ENCODE measurements at regions not wholly inside any gene's neighbourhood (a gene's known extent, or its start where the extent isn't known, plus 50 kb on each side); places are given as distances from the start of the nearest gene placed in this dataset.

GRCh38 chr5:17912794-17913193 lies 278.5 kb downstream of the TAF11L14 start:
- CTCF ChIA-PET, result no interaction called here
- no peaks in the 10 kb centered on the region for H3K27me3 Mint-ChIP-seq
- no peaks in the 10 kb centered on the region for H3K4me1 Mint-ChIP-seq
- POLR2A ChIA-PET, result interaction anchor here (0.6 kb wide), 1 partner anchor 621 kb away, joined by 4 read pairs; no protein-coding TSS in a partner anchor
- H3K4me3 Mint-ChIP-seq, result no peak overlapping the region
- no peaks in the 10 kb centered on the region for H3K9me3 Mint-ChIP-seq
- no peaks in the 10 kb centered on the region for H3K36me3 Mint-ChIP-seq (ENCODE audit: low read depth)
- TF ChIP-seq CTCF (IDR thresholded peaks at IDR 0.05), result no peak
- no peak for DNase-seq
- intact Hi-C loops (cut with micrococcal nuclease), result no loop called here
- H3K27ac Mint-ChIP-seq, result no peak overlapping the region
- ATAC-seq (ENCODE audit: low read depth), result no peak

- ChIA-PET CTCF (no interaction called here), POLR2A (no interaction called here)
- DNase-seq, result no peak
- H3K36me3 Mint-ChIP-seq (ENCODE audit: low read depth), result no peaks in the 10 kb centered on the region
- H3K27me3 Mint-ChIP-seq, result no peaks in the 10 kb centered on the region
- ATAC-seq (ENCODE audit: low read depth), result no peak
- H3K4me3 Mint-ChIP-seq, result no peak overlapping the region
- no peak for TF ChIP-seq CTCF (IDR thresholded peaks at IDR 0.05)
- H3K9me3 Mint-ChIP-seq, result no peaks in the 10 kb centered on the region
- intact Hi-C loops (cut with micrococcal nuclease), result no loop called here
- H3K4me1 Mint-ChIP-seq, result no peaks in the 10 kb centered on the region
- no peak overlapping the region for H3K27ac Mint-ChIP-seq
Measured at GRCh38 chr5:17916446-17916845, 282.2 kb downstream of the TAF11L14 start.

- DNase-seq (no peak), ATAC-seq (ENCODE audit: low read depth) (no peak)
- intact Hi-C loops (cut with micrococcal nuclease), result no loop called here
- POLR2A ChIA-PET, result interaction anchor here (0.5 kb wide), 1 partner anchor 1161 kb away, joined by 13 read pairs; no protein-coding TSS in a partner anchor
- H3K27me3 Mint-ChIP-seq, result no peaks in the 10 kb centered on the region
- TF ChIP-seq CTCF (IDR thresholded peaks at IDR 0.05), result no peak
- H3K36me3 Mint-ChIP-seq (ENCODE audit: low read depth), result no peaks in the 10 kb centered on the region
- no peak overlapping the region for H3K27ac Mint-ChIP-seq
- H3K9me3 Mint-ChIP-seq, result no peaks in the 10 kb centered on the region
- CTCF ChIA-PET, result no interaction called here
- H3K4me3 Mint-ChIP-seq, result no peak overlapping the region
- no peaks in the 10 kb centered on the region for H3K4me1 Mint-ChIP-seq
Measured at GRCh38 chr5:17917465-17917864, 283.2 kb downstream of the TAF11L14 start.

DNA sequence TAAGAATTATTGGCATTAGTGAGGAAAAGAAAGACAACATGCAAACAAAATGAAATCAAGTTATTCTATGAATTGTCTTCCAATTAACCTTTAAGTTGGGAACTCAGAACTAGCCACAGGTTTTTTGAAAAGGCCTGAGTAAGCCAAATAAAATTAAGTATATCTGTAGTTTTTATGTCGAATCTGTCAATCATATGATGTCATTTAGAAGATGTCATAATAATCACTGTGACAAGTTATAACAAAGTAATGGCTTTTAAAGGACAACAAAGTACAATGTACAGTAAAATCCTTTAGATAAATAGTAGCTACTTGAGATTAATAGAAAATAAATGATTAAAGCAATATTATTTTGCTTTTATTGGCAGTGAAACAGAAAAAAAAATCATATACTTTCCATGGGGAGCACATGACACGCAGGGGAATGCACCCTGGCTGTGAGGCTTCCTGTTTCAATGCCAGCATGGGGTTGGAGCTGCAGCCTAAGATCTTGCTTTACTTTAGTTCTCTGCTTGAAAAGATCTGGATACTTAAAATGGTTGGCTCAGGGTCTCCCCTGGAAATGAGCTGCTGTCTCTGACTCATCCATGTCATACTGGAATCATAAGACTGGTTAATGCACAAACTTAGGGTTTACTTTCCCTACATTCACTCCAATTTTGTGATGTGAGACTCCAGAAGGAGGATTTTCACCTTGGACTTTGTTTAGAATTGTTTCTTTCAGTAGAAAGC lies 284.3 kb downstream of the TAF11L14 start:
- POLR2A ChIA-PET, result no interaction called here
- H3K4me1 Mint-ChIP-seq, result no peaks in the 10 kb centered on the region

GRCh38 chr5:17925276-17925675 lies 291.0 kb downstream of the TAF11L14 start:
- DNase-seq (no peak), ATAC-seq (ENCODE audit: low read depth) (no peak)
- no peaks in the 10 kb centered on the region for H3K4me1 Mint-ChIP-seq
- no peak for TF ChIP-seq CTCF (IDR thresholded peaks at IDR 0.05)
- no peak overlapping the region for H3K27ac Mint-ChIP-seq
- no peaks in the 10 kb centered on the region for H3K36me3 Mint-ChIP-seq (ENCODE audit: low read depth)
- ChIA-PET CTCF (no interaction called here), POLR2A (interaction anchor here (1.2 kb wide), 1 partner anchor 709 kb away, joined by 17 read pairs; no protein-coding TSS in a partner anchor)
- H3K27me3 Mint-ChIP-seq, result no peaks in the 10 kb centered on the region
- no peaks in the 10 kb centered on the region for H3K9me3 Mint-ChIP-seq
- intact Hi-C loops (cut with micrococcal nuclease), result no loop called here
- no peak overlapping the region for H3K4me3 Mint-ChIP-seq

More for the DNA sequence above, 284.3 kb downstream of the TAF11L14 start:
- H3K9me3 Mint-ChIP-seq, result no peaks in the 10 kb centered on the region
- no peaks in the 10 kb centered on the region for H3K27me3 Mint-ChIP-seq
- CTCF ChIA-PET, result no interaction called here
- TF ChIP-seq CTCF (IDR thresholded peaks at IDR 0.05), result no peak
- DNase-seq, result no peak
- H3K4me3 Mint-ChIP-seq, result no peak overlapping the region
- ATAC-seq (ENCODE audit: low read depth), result no peak
- H3K27ac Mint-ChIP-seq, result no peak overlapping the region
- intact Hi-C loops (cut with micrococcal nuclease), result no loop called here
- no peaks in the 10 kb centered on the region for H3K36me3 Mint-ChIP-seq (ENCODE audit: low read depth)

All from activated B cell treated with CpG ODN at 0.5 μM for 24 hours (primary cell).